Spleen (tissue), 11 donors: ENCODE measurements at regions not wholly inside any gene's neighbourhood (a gene's known extent, or its start where the extent isn't known, plus 50 kb on each side); places are given as distances from the start of the nearest gene placed in this dataset.
"Not testable (repeated sequence)": the region's sequence is repeated elsewhere in the genome, so short reads cannot be mapped to it uniquely, and the experiment has no call there.

Experiments used
- DNase-seq: peaks from one replicate; pipeline ENCODE4 v3.0.0-alpha.2; 2020
- H3K27ac ChIP-seq, 8 donors: fragments of 200-600 bp; sonication (generic) in 7 of 8; 1 replicate in 4 of 8; 2 replicates in 4 of 8; pipeline versions ENCODE4 v1.5.0 to v1.8.0; 2016 to 2021; ENCODE audit warnings: inconsistent platforms in 4 of 8, mild to moderate bottlenecking in 4 of 8, moderate library complexity in 1 of 8
- H3K27me3 ChIP-seq, 7 donors: fragments of 200-600 bp; sonication (generic) in 6 of 7; replicated peaks in 1 of 7; 1 replicate in 4 of 7; 2 replicates in 3 of 7; pipeline versions ENCODE4 v1.5.0 to v1.8.0; 2016 to 2021; ENCODE audit warnings: inconsistent platforms in 3 of 7, mild to moderate bottlenecking in 1 of 7
- H3K36me3 ChIP-seq, 6 donors: fragments of 200-600 bp; sonication (generic) in 5 of 6; 1 replicate in 4 of 6; 2 replicates in 2 of 6; pipeline versions ENCODE4 v1.5.0 to v1.8.0; 2016 to 2021; ENCODE audit warnings: inconsistent platforms in 2 of 6
- H3K4me1 ChIP-seq, 6 donors: fragments of 200-600 bp; sonication (generic) in 5 of 6; 1 replicate in 3 of 6; 2 replicates in 3 of 6; pipeline versions ENCODE4 v1.5.0 to v1.8.0; 2016 to 2021; ENCODE audit warnings: inconsistent platforms in 3 of 6
- H3K4me3 ChIP-seq, 8 donors: fragments of 200-600 bp; sonication (generic) in 7 of 8; 1 replicate in 4 of 8; 2 replicates in 4 of 8; pipeline versions ENCODE4 v1.5.0 to v1.8.0; 2016 to 2021; ENCODE audit warnings: inconsistent platforms in 4 of 8, mild to moderate bottlenecking in 4 of 8, moderate library complexity in 2 of 8
- H3K9me3 ChIP-seq, 8 donors: fragments of 200-600 bp; sonication (generic) in 7 of 8; 1 replicate in 4 of 8; 2 replicates in 4 of 8; pipeline versions ENCODE4 v1.5.0 to v1.8.0; 2016 to 2021; ENCODE audit warnings: inconsistent platforms in 4 of 8
- POLR2A ChIP-seq, 3 donors: fragments of 450-650 bp; IDR thresholded peaks; one replicate each; pipeline ENCODE4 v1.5.1; 2017; ENCODE audit warnings: antibody characterized with exemption in 3 of 3, mild to moderate bottlenecking in 1 of 3
- POLR2AphosphoS5 ChIP-seq, 3 donors: sonication (generic); formaldehyde crosslinking; IDR thresholded peaks; one replicate each; pipeline ENCODE4 v1.5.1; 2017; ENCODE audit warnings: antibody characterized with exemption in 3 of 3
- WGBS, 5 donors: extraction: QIAGEN DNeasy Blood & Tissue Kit in 3 of 5; methylation state at CpG; one replicate each; pipeline versions ENCODE4 v1.1.5 to v1.1.7; 2013 to 2018; 5-methylcytosine and 5-hydroxymethylcytosine counted together
- intact Hi-C: fragments of 100-400 bp; cut with DNase I; formaldehyde crosslinking; loops from one replicate; pipeline ENCODE4 v1.15.0; 2023; ENCODE audit warnings: low total_unique reads
- TF ChIP-seq, protein P1 (sequence below), 11 experiments: fragments of 200-600 bp in 7 of 11; fragments of 450-650 bp in 4 of 11; sonication (generic) in 4 of 11; IDR thresholded peaks in 8 of 11; conservative IDR thresholded peaks in 3 of 11; 1 replicate in 7 of 11; 2 replicates in 4 of 11; pipeline versions ENCODE4 v1.4.0 to v1.8.0; 2016 to 2021; ENCODE audit warnings: antibody characterized with exemption in 11 of 11, inconsistent platforms in 4 of 11, mild to moderate bottlenecking in 1 of 11
- donor health status: healthy with polysubstance abuse.
- donor health status: DM: no; HTN: no; CAD: no; lungs with moderate emphysema.
- donor health status: DM: no; HTN: no; CAD: no.
- donor health status: Bipolar disorder and iron deficiency.
- donor health status: healthy.
- donor health status: DM: no; HTN: no; CAD: no.
- donor health status: DM: yes; HTN: yes; CAD: no.

DNA sequence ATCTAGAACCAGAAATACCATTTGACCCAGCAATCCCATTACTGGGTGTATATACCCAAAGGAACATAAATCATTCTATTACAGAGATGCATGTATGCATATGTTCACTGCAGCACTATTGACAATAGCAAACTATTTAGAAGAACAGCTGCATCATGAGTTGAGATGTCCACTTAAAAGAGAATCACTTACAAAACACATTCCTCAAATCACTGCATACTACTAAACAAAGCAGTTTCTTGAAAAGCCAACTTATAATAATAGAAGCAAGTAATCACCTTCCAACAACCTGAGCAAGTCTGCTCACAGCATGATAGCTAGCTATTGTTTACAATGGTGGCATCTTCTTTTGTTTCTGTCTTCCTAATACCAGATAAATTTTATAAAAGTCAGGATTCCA is 454.7 kb upstream of the ADAMTS9 start:
- DNase-seq = no peak
- Histone ChIP-seq H3K36me3 (no peaks in the 10 kb centered on the region), H3K27ac (no peak overlapping the region), H3K9me3 (no peaks in the 10 kb centered on the region), H3K4me3 (no peak overlapping the region), H3K4me1 (no peaks in the 10 kb centered on the region), H3K27me3 (no peaks in the 10 kb centered on the region)
- TF ChIP-seq POLR2AphosphoS5 (IDR thresholded peaks at IDR 0.05) (no peak), POLR2A (IDR thresholded peaks at IDR 0.05) (no peak)
- TF ChIP-seq, protein P1, sequence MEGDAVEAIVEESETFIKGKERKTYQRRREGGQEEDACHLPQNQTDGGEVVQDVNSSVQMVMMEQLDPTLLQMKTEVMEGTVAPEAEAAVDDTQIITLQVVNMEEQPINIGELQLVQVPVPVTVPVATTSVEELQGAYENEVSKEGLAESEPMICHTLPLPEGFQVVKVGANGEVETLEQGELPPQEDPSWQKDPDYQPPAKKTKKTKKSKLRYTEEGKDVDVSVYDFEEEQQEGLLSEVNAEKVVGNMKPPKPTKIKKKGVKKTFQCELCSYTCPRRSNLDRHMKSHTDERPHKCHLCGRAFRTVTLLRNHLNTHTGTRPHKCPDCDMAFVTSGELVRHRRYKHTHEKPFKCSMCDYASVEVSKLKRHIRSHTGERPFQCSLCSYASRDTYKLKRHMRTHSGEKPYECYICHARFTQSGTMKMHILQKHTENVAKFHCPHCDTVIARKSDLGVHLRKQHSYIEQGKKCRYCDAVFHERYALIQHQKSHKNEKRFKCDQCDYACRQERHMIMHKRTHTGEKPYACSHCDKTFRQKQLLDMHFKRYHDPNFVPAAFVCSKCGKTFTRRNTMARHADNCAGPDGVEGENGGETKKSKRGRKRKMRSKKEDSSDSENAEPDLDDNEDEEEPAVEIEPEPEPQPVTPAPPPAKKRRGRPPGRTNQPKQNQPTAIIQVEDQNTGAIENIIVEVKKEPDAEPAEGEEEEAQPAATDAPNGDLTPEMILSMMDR (IDR thresholded peaks at IDR 0.05 in 8 of 11, conservative IDR thresholded peaks at IDR 0.05 in 3 of 11) = no peak
- intact Hi-C loops = no loop called here

DNA sequence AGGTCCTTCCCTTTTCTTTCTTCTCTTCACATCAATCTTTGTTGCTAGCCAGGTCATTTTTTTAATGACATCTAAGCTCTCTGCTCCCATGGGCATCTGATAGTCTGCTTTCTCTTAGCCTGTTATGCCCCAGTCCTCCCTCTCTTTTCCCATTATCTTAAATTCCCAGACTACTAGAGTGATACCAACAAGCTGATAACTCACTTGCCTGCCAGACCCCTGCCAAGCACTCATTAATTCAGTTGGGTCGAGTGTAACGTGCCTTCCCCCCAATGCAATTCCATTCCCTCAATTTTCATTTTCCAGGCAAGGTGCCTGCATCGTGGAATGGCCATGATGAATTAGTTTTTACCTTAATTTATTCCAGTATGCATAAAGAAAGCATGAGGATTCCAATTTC is 450.8 kb upstream of the ADAMTS9 start:
- WGBS, 5 donors = 74 to 84% (median 77%) methylated on average over 3 of the region's 3 CpGs
- no peak overlapping the region for H3K27ac ChIP-seq
- TF ChIP-seq, protein P1 (IDR thresholded peaks at IDR 0.05 in 8 of 11, conservative IDR thresholded peaks at IDR 0.05 in 3 of 11) = no peak
- TF ChIP-seq POLR2A (IDR thresholded peaks at IDR 0.05) (no peak), POLR2AphosphoS5 (IDR thresholded peaks at IDR 0.05) (no peak)
- DNase-seq = no peak
- intact Hi-C loops = no loop called here
- no peaks in the 10 kb centered on the region for H3K36me3 ChIP-seq
- H3K27me3 ChIP-seq = no peaks in the 10 kb centered on the region
- no peak overlapping the region for H3K4me3 ChIP-seq
- peaks cover 0 to 2% (median 0%) of the 10 kb centered on the region in 6 donors for H3K4me1 ChIP-seq
- peaks cover 0 to 3% (median 0%) of the 10 kb centered on the region in 8 donors for H3K9me3 ChIP-seq

DNA sequence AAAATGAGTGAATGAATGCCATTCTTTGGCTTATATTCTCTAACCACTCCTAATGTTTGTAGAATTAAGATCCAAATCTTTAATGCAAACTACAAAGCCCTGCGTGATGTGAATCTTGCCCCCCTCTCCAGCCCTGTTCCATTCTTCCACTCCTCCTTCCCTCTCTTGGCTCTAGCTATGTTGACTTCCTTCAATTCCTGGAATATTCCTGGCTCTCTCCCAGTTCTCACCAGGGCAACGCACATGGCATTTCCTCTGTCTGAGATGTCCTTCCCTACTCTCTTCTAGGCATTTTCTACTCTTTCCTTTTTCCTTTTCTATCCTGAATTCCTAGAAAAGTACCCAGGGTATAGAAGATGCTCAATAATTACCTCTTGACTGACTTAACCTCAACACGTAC is 446.0 kb upstream of the ADAMTS9 start:
- H3K4me3 ChIP-seq, intact Hi-C loops, H3K36me3 ChIP-seq, DNase-seq, H3K9me3 ChIP-seq, H3K27me3 ChIP-seq, H3K4me1 ChIP-seq: not testable (repeated sequence)
- 35 to 52% (median 39%) methylated on average over 3 of the region's 3 CpGs for WGBS, 5 donors
- peak overlapping the region in 1 of 8 donors; percentile 8 for H3K27ac ChIP-seq

DNA sequence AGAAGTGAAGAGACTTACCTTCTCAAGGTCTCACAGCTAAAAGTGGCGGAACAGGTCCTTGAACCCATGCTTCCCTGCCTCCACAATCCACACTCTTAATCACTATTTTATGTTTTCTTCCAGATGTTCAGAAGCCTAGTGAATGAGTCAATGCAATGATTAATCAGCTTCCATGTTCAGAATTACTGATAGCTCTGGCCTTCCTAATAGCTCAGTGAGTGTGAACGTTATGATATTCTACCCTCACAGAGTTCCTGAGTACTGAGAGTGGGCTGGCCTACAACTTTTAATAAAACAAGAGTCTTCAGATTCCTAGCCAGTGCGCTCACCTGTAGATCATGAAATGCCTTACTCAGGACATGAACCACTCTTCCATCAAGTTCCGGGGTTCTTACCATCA is 443.0 kb upstream of the ADAMTS9 start:
- H3K9me3 ChIP-seq = peaks cover 0 to 6% (median 0%) of the 10 kb centered on the region in 8 donors
- TF ChIP-seq POLR2AphosphoS5 (IDR thresholded peaks at IDR 0.05) (no peak), POLR2A (IDR thresholded peaks at IDR 0.05) (no peak)
- TF ChIP-seq, protein P1 (IDR thresholded peaks at IDR 0.05 in 8 of 11, conservative IDR thresholded peaks at IDR 0.05 in 3 of 11) = no peak
- no peaks in the 10 kb centered on the region for H3K27me3 ChIP-seq
- H3K4me3 ChIP-seq = no peak overlapping the region
- intact Hi-C loops = no loop called here
- DNase-seq = no peak
- WGBS, 5 donors = 91 to 95% (median 93%) methylated on average over 4 of the region's 4 CpGs
- H3K27ac ChIP-seq = no peak overlapping the region
- H3K4me1 ChIP-seq = peaks cover 0 to 8% (median 0%) of the 10 kb centered on the region in 6 donors
- no peaks in the 10 kb centered on the region for H3K36me3 ChIP-seq

DNA sequence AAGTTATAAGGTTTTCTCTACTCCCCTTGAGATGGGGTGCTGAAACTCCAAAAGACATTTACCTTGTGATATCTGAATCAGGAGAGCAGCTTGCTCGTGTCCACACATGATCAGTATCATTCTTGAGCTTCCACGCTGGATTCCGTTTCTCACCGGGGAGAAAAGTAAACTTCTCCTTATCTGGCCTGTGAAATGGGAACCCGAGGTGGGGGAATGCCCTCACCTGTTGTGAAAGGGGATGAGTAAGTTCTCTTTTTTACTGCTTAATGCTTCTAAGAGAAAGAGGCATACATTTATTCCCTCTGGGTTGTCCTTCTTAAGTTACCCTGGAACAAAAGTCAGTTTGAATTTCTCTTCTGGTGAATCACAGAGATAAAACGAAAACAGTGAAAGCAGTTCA is 440.5 kb upstream of the ADAMTS9 start:
- TF ChIP-seq POLR2AphosphoS5 (IDR thresholded peaks at IDR 0.05) (no peak), POLR2A (IDR thresholded peaks at IDR 0.05) (no peak)
- TF ChIP-seq, protein P1 (IDR thresholded peaks at IDR 0.05 in 8 of 11, conservative IDR thresholded peaks at IDR 0.05 in 3 of 11) = no peak
- H3K9me3 ChIP-seq = peaks cover 0 to 5% (median 0%) of the 10 kb centered on the region in 8 donors
- no peak overlapping the region for H3K27ac ChIP-seq
- no peaks in the 10 kb centered on the region for H3K36me3 ChIP-seq
- peaks cover 0 to 4% (median 0%) of the 10 kb centered on the region in 6 donors for H3K4me1 ChIP-seq
- DNase-seq = no peak
- intact Hi-C loops = no loop called here
- H3K4me3 ChIP-seq = no peak overlapping the region
- H3K27me3 ChIP-seq = no peaks in the 10 kb centered on the region
- 80 to 90% (median 83%) methylated on average over 6 of the region's 6 CpGs for WGBS, 5 donors
